ENCODE measurements at regions not wholly inside any gene's neighbourhood (a gene's known extent, or its start where the extent isn't known, plus 50 kb on each side); places are given as distances from the start of the nearest gene placed in this dataset.

- DNase-seq (ENCODE audit: low read depth in 4 of 4, low spot score in 1 of 4): no peak
Observed at GRCh38 chr11:119909077-119909476, 180.1 kb upstream of the NECTIN1 start.

DNA sequence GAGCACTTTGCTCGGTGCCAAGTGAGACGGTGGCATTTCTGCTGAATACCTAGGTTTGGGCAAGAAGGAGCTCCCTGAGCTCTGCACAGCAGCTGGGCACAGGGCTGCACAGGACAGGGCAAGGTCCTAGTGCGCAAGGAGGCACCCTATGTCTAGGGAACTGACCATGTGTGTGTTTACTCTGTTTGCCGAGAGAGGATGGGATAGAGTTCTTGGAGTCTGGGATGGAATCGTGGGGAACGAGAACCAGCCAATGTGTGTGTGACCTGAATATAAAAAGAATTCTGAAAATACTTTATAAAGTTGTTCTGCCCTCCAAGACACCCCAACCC is 179.5 kb upstream of the NECTIN1 start:
- no peak for DNase-seq (ENCODE audit: low read depth in 4 of 4, low spot score in 1 of 4)

GRCh38 chr11:119907878-119908572 is 179.0 kb upstream of the NECTIN1 start:
- DNase-seq (ENCODE audit: low read depth in 4 of 4, low spot score in 1 of 4): no peak

- no peak for DNase-seq (ENCODE audit: low read depth in 4 of 4, low spot score in 1 of 4)
Observed at GRCh38 chr11:119907122-119907851, 178.3 kb upstream of the NECTIN1 start.

DNA sequence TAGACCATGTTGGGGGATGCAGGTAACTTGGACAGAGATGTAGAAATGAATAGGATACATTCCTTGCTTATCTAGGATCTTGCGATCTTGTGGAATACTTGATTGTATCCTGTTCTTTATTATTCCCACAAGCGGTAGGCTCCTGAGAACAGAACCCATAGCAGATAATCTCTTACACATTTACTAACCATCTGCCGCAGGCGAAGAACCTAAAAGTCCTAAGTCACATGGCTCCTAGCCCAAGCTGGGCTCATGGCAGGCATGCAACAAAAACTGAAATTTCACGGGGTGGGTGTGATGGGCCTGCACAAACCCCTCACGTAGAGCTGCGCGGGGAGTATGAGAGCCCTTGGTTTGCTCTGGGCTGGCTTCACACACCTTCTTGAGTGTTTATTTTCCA is 177.4 kb upstream of the NECTIN1 start:
- DNase-seq (ENCODE audit: low read depth in 4 of 4, low spot score in 1 of 4): no peak

GRCh38 chr11:119905162-119905561 is 176.2 kb upstream of the NECTIN1 start:
- DNase-seq (ENCODE audit: low read depth in 4 of 4, low spot score in 1 of 4): no peak

GRCh38 chr11:119904531-119905035 is 175.6 kb upstream of the NECTIN1 start:
- no peak for DNase-seq (ENCODE audit: low read depth in 4 of 4, low spot score in 1 of 4)

- no peak for DNase-seq (ENCODE audit: low read depth in 4 of 4, low spot score in 1 of 4)
Observed at GRCh38 chr11:119903821-119904220, 174.8 kb upstream of the NECTIN1 start.

DNA sequence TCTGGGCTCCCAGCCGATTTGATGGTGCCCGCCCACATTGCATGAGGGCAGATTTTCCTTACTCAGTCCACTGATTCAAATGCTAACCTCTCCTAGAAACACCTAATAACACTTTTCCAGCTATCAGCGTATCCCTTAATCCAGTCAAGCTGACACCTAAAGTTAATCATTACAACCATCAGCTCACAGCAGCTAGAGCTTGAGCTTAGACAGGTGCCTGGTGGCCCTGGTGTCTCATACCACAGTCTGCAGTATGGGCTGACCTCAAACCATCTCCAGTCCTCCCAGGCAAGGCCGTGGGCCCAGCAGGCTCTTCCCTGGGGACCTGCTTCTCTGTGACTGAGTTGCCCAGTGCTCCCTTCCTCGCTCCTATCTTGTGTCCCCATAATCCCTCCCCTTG is 174.4 kb upstream of the NECTIN1 start:
- DNase-seq (ENCODE audit: low read depth in 4 of 4, low spot score in 1 of 4): no peak

- DNase-seq (ENCODE audit: low read depth in 4 of 4, low spot score in 1 of 4): no peak
Observed at GRCh38 chr11:119902656-119903231, 173.7 kb upstream of the NECTIN1 start.

DNA sequence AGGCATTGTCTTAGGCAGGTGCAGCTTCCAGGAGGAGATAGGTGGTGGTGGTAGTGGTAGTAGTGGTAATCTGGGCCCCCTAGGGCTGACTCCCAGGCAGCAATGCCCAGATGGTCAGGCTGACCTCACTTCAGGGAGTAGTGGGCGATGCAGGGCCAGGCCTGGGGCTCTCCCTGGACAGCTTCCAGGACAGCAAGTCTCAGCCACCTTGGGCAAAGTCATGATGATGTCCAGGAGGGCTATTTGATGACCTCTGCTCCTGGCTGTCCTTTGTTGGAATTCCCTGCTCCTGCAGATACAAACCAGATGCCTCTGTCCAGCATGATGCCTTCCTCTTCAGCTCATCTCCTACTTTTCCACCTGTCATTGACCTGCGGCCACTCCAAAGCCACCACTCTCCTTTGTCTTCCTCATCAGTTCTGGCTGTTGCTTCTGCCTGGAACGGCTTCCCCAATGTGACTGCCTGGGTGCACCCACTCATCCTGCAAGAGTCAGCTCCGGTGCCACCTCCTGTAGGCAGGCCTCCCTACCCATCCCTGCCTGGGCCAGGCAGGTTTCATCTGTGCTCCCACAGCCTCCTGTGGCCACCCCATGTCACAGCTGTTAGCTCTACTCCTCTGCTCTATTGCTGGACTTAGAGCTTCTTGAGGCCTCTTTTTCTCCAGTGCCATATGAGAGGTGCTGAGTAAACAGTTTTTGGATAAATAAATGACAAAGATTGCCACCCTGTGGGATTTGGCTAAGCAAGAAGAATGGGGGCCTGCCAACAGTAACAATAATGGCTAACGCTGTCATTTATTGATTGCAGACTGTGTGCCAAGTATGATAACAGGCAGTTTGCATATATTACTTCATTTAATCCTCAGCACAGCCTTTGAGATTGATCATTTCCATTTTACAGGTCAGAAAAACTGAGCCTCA is 172.9 kb upstream of the NECTIN1 start:
- DNase-seq (ENCODE audit: low read depth in 4 of 4, low spot score in 1 of 4): no peak

DNA sequence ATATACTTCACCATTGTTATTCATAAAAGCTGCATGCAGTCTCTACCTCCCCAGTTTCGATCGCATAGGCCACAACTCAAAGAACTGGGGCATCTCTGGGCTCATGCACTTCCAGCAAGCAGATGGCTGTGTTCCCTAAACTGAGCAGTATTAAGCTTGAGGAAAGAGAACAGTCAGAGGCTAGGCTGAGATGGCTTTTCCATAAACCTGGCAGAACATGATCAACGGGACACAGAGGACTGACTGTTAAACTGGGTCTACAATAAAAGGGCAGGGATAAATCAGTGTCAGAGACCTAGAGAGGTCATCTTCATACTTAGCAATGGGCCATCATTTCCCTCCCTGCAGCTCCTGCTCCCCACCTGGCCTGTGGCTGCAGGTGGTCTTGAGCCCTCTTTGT is 171.0 kb upstream of the NECTIN1 start:
- DNase-seq (ENCODE audit: low read depth in 4 of 4, low spot score in 1 of 4): no peak

DNA sequence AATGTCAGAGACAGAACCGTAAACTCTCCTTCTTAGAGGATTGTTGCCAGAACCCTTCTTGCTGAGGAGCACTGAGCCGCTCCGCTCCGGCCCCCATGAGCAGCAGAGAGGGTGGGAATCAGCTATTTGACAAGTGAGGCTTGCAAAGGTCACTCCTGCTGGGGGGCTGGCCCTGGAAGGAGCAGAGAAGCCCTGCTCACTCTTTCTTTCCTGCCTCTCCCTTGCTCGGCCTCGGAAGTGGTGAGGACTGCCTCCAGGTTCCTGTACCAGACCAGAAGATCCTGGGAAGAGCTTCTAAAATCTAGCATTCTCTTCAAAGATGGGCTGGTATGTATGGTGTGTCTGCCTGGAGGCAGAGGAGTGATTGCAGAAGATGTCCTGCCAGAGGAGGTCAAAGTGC is 168.6 kb upstream of the NECTIN1 start:
- no peak for DNase-seq (ENCODE audit: low read depth in 4 of 4, low spot score in 1 of 4)

GRCh38 chr11:119897046-119897440 is 168.0 kb upstream of the NECTIN1 start:
- DNase-seq (ENCODE audit: low read depth in 4 of 4, low spot score in 1 of 4): no peak

DNA sequence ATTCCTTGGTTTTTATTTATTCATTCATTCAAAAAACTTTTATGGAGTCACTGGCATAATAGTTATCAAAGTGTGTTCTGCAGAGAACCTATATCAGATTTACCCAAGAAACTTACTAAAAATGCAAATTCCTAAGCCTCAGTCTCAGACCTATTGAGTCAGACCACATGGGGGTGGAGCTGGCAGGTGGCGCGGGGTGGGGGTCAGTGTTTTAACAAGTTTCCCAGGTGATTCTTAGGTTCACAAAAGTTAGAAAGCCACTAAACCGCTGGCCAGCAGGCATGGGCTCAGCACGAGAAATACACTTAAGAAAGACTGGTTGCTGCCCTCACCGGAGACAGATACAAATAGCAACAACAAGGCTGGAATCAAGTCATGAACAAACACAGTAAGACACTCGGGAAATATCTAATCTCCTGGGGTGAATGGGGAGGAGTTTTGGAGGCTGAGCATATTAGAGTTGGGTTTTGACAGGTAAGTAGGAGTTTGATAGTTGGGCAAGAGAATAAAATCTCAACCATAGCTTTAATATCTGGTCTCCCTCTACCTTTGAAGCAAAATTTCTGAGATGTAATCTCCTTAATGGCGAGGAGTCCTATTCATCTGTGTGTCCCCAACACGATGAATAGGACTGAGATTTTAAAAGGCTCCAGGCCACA is 167.5 kb upstream of the NECTIN1 start:
- DNase-seq (ENCODE audit: low read depth in 4 of 4, low spot score in 1 of 4): no peak

GRCh38 chr11:119895981-119896380 is 167.0 kb upstream of the NECTIN1 start:
- DNase-seq (ENCODE audit: low read depth in 4 of 4, low spot score in 1 of 4): no peak

DNA sequence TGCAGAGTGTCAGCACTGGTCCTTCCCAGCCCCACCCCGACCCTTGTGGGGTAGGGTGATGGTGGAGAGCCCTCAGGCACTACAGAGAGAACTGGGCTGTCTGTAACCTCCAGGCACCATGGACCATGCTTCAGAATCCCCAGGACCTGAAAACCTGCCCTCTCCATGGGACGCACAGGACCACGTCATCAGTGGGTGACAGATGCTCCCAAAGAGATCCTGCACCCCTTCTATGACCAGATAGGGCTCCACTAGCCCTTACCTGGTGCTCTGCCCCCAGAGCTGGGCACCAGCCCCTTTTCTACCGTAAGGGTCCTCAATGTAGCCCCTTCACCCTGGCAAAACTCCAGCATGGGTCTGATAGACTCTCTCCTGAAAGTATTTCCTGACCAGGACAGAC is 165.9 kb upstream of the NECTIN1 start:
- no peak for DNase-seq (ENCODE audit: low read depth in 4 of 4, low spot score in 1 of 4)

GRCh38 chr11:119892311-119892808 is 163.4 kb upstream of the NECTIN1 start:
- DNase-seq (ENCODE audit: low read depth in 4 of 4, low spot score in 1 of 4): no peak

DNA sequence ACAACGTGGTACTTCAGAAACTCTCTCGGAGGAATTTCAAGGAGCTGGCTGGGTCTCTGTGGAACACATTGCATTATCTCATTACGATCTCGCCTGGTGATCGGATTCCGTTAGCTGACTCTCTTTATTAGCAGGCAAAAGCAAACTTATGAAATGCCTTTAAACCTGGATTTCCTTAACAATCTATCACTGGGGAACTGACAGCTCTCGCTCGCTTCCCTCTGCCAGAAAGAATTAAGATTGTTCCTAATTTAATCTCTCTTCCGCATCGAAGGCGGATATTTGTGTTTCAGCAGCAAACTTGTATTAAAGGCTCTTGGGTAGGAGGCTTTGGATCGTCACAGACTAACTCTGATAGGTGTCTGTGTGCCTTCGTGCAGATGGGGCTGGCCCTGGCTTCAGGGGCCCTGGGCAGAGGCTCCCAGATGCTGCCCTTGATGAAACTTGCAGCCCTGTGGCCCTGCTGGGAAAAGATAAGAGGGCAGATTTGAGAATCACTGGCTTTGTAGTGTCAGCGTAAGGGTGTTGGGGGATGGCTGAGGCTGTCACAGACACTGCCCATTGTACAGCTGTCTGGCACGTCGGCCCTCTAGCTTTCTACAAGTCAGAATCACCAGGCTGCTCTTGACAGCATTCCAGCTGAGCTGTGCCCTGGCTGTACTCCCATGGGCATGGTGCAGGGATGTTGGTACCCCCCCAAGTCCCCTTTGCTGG is 162.2 kb upstream of the NECTIN1 start:
- DNase-seq (ENCODE audit: low read depth in 4 of 4, low spot score in 1 of 4): no peak

- DNase-seq (ENCODE audit: low read depth in 4 of 4, low spot score in 1 of 4): no peak
Observed at GRCh38 chr11:119890466-119890865, 161.5 kb upstream of the NECTIN1 start.
